BLaER1 (cell line): ENCODE measurements at regions not wholly inside any gene's neighbourhood (a gene's known extent, or its start where the extent isn't known, plus 50 kb on each side); places are given as distances from the start of the nearest gene placed in this dataset.

ENCODE experiments used
- H3K27ac ChIP-seq: shearing (Covaris generic); formaldehyde crosslinking; 2 replicates; pipeline ENCODE4 v1.8.1; 2022
- H3K27me3 ChIP-seq: shearing (Covaris generic); formaldehyde crosslinking; 2 replicates; pipeline ENCODE4 v1.8.1; 2022
- H3K36me3 ChIP-seq: shearing (Covaris generic); formaldehyde crosslinking; 2 replicates; pipeline ENCODE4 v1.8.1; 2022
- H3K4me1 ChIP-seq: shearing (Covaris generic); formaldehyde crosslinking; 2 replicates; pipeline ENCODE4 v1.8.1; 2022
- H3K4me2 ChIP-seq: shearing (Covaris generic); formaldehyde crosslinking; 2 replicates; pipeline ENCODE4 v1.8.1; 2022
- H3K4me3 ChIP-seq: shearing (Covaris generic); formaldehyde crosslinking; 2 replicates; pipeline ENCODE4 v1.8.1; 2022
- H3K9ac ChIP-seq: shearing (Covaris generic); formaldehyde crosslinking; 2 replicates; pipeline ENCODE4 v1.8.1; 2022
- H3K9me3 ChIP-seq: shearing (Covaris generic); formaldehyde crosslinking; 2 replicates; pipeline ENCODE4 v1.8.1; 2022
- H4K20me1 ChIP-seq: shearing (Covaris generic); formaldehyde crosslinking; 2 replicates; pipeline ENCODE4 v1.8.1; 2022
- Cebpa-rat ChIP-seq: shearing (Covaris generic); IDR thresholded peaks from 2 replicates; pipeline ENCODE4 v1.8.1; 2022

DNA sequence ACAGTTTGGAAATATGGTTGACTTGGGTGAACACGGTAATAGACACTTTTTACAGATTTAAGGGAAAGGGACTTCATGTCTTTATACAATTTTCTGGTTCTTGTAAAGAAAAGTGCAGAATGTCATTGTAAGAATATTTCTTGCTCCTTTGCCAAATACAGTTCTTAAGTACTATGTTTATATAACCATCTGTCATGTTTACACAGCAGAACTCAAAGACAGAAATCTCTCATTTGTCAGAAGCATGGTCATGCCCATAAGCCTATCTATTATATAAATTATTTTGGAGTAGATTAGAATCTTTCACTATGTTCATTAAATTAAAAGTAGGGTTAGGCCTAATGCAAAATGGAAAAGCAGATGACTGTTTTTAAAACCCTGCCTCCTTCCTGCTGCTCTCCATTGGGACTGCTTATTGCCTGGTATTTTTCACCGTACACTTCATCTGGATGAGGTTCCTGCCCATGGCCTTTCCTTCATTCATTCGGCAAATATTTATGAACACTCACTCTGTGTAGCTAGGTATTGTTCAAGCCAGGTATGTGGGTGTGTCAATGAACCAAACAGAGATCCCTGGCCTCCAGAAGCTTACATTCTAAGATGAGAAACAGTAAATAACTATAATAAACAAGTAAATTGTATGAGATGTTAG, 558.1 kb downstream of the NR2F1-AS1 start:
- H3K27ac ChIP-seq = no peak overlapping the region
- no peaks in the 10 kb centered on the region for H3K9me3 ChIP-seq
- no peak overlapping the region for H3K4me3 ChIP-seq
- H3K4me2 ChIP-seq = no peak overlapping the region
- H3K4me1 ChIP-seq = no peaks in the 10 kb centered on the region
- H3K9ac ChIP-seq = no peak overlapping the region
- no peaks in the 10 kb centered on the region for H4K20me1 ChIP-seq
- H3K27me3 ChIP-seq = no peaks in the 10 kb centered on the region
- TF ChIP-seq Cebpa-rat = no peak
- no peaks in the 10 kb centered on the region for H3K36me3 ChIP-seq

DNA sequence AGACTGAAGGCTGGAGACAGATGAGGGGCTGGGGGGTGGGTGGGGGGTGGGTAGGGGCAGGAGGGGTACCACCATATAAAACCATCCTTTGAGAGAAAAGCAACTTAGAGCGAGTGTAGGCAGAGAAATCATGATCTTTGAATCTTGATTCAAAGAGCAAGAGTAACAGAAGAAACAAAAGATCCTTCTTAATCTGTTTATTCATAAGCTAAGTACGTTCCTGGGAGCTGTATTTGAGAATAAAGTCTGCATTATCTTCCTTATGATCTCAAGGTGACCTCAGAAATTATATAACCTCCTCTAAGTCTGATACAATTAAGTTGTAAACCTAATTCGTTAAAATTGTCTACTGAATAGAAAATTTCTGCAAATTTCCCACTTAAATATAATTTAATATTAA, 558.8 kb downstream of the NR2F1-AS1 start:
- no peaks in the 10 kb centered on the region for H3K36me3 ChIP-seq
- H3K4me2 ChIP-seq = no peak overlapping the region
- no peaks in the 10 kb centered on the region for H3K9me3 ChIP-seq
- no peak overlapping the region for H3K27ac ChIP-seq
- no peaks in the 10 kb centered on the region for H3K4me1 ChIP-seq
- no peak for TF ChIP-seq Cebpa-rat
- no peaks in the 10 kb centered on the region for H3K27me3 ChIP-seq
- H4K20me1 ChIP-seq = no peaks in the 10 kb centered on the region
- H3K9ac ChIP-seq = no peak overlapping the region
- no peak overlapping the region for H3K4me3 ChIP-seq

DNA sequence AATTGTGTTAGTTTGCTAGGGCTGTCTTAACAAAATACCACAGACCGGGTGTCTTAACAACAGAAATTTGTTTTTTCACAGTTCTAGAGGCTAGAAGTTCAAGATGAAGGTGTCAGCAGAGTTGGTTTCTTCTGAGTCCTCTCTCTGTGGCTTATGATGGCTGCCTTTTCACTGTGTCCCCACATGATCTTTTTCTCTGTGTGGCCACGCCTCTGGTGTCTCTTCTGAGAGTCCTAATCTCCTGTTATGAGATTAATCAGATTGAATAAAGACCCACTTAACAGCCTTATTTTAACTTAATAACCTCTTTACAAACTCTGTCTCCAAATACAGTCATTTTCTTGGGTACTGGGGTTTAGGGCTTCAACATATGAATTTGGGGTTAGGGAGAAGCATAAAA, 561.1 kb downstream of the NR2F1-AS1 start:
- Histone ChIP-seq H3K27ac (no peak overlapping the region), H3K4me2 (no peak overlapping the region), H3K9me3 (no peaks in the 10 kb centered on the region), H3K9ac (no peak overlapping the region), H3K36me3 (no peaks in the 10 kb centered on the region), H4K20me1 (no peaks in the 10 kb centered on the region), H3K4me3 (no peak overlapping the region), H3K27me3 (no peaks in the 10 kb centered on the region), H3K4me1 (no peaks in the 10 kb centered on the region)
- no peak for TF ChIP-seq Cebpa-rat

DNA sequence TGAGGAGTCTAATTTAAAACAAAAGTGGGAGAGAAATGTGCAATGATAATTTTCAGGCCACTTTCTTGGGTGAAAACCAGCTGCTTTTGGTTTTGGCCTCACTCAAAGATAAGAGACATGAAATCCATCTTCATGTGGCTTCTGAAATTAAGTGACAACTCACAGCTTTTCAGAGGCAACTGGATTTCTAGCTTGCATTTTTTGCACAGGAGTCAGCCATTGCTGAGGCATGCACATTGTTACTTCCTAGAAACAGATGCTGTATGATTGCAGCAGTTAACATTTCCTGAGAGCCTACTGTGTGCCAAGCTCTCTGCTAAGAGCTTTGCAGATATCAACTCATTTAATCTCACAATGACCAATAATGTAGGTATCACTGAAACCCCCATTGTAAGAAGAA, 562.6 kb downstream of the NR2F1-AS1 start:
- TF ChIP-seq Cebpa-rat = no peak
- no peaks in the 10 kb centered on the region for H3K27me3 ChIP-seq
- no peak overlapping the region for H3K9ac ChIP-seq
- H3K4me1 ChIP-seq = no peaks in the 10 kb centered on the region
- H4K20me1 ChIP-seq = no peaks in the 10 kb centered on the region
- no peaks in the 10 kb centered on the region for H3K9me3 ChIP-seq
- no peaks in the 10 kb centered on the region for H3K36me3 ChIP-seq
- H3K4me2 ChIP-seq = no peak overlapping the region
- H3K27ac ChIP-seq = no peak overlapping the region
- H3K4me3 ChIP-seq = no peak overlapping the region

DNA sequence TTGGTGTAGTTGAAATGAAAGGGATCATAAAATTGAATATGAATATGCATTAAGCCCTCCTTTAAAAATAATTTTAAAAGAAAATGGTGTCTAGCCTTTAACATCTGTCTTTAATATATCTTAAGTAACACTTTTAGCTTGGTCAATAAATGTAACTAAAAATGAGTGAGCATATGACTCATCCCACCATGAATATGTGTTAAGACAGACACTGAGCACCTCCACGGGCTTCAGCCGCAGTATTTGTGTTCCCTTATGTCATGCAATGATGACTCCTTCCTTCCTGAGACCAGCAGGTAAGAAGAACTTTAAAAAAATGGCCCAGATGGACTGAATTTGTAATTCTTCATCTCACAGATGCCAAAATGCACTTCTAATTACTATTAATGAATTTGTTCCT, 563.2 kb downstream of the NR2F1-AS1 start:
- TF ChIP-seq Cebpa-rat = no peak
- H3K27me3 ChIP-seq = no peaks in the 10 kb centered on the region
- H3K4me3 ChIP-seq = no peak overlapping the region
- H3K36me3 ChIP-seq = no peaks in the 10 kb centered on the region
- no peak overlapping the region for H3K27ac ChIP-seq
- H3K4me2 ChIP-seq = no peak overlapping the region
- H3K9me3 ChIP-seq = no peaks in the 10 kb centered on the region
- H3K4me1 ChIP-seq = no peaks in the 10 kb centered on the region
- no peaks in the 10 kb centered on the region for H4K20me1 ChIP-seq
- H3K9ac ChIP-seq = no peak overlapping the region

DNA sequence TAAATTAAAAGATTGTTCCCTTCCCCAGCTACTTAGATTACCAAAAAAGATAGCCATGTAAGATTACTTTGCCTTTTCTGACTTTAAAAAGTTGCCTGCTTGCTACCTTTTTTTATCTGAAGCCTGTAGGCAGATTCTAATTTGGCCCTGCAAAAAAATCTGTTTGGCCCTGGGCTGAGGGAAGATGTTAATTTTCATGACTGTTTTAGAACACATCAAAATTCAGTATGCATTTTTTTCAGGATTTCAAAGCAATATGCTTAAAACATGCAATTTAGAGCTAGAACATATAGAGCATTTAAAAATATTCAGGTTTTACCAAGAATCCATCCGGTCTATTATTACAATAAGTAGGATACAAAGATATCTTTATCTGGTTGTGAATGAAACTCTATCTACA, 563.6 kb downstream of the NR2F1-AS1 start:
- no peak for TF ChIP-seq Cebpa-rat
- no peak overlapping the region for H3K27ac ChIP-seq
- no peaks in the 10 kb centered on the region for H3K36me3 ChIP-seq
- H4K20me1 ChIP-seq = no peaks in the 10 kb centered on the region
- no peak overlapping the region for H3K4me2 ChIP-seq
- H3K4me3 ChIP-seq = no peak overlapping the region
- H3K4me1 ChIP-seq = no peaks in the 10 kb centered on the region
- H3K9me3 ChIP-seq = no peaks in the 10 kb centered on the region
- no peaks in the 10 kb centered on the region for H3K27me3 ChIP-seq
- H3K9ac ChIP-seq = no peak overlapping the region

DNA sequence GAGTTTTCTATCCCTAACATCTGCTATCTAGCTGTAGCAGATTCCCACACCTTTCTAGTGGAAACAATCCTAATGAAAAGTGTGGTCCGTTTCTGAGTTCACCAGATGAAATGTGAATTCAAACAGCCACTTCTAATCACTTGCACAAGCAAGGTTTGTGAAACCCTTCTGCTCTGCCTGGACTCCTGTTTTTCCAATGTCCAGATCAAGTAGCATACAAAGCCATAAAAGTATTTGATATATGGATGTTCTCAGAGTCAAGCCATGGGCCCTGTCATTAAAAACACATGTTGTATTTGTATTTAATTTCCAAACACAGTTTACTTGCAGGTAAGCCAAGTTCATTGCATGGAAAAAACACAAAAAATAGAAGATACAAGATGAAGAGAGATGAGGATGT, 570.4 kb downstream of the NR2F1-AS1 start:
- no peak overlapping the region for H3K9ac ChIP-seq
- no peaks in the 10 kb centered on the region for H3K36me3 ChIP-seq
- no peak for TF ChIP-seq Cebpa-rat
- H4K20me1 ChIP-seq = no peaks in the 10 kb centered on the region
- H3K27me3 ChIP-seq = no peaks in the 10 kb centered on the region
- H3K4me2 ChIP-seq = no peak overlapping the region
- H3K9me3 ChIP-seq = no peaks in the 10 kb centered on the region
- H3K4me3 ChIP-seq = no peak overlapping the region
- H3K4me1 ChIP-seq = no peaks in the 10 kb centered on the region
- H3K27ac ChIP-seq = no peak overlapping the region

DNA sequence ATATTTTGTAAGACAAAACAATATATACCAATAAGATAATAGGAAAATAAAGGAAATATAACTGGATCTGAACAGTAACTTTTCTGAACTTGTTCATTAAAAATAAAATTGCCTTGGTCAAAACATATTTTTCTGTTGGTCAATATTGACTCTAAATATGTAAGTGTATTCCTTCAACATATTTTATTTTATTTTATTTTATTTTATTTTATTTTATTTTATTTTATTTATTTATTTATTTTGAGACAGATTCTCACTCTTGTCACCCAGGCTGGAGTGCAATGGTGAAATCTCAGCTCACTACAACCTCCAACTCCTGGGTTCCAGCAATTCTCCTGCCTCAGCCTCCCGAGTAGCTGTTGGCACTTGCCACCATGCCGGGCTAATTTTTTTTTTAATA, 571.0 kb downstream of the NR2F1-AS1 start:
- no peak overlapping the region for H3K4me2 ChIP-seq
- H3K4me3 ChIP-seq = no peak overlapping the region
- no peaks in the 10 kb centered on the region for H4K20me1 ChIP-seq
- H3K36me3 ChIP-seq = no peaks in the 10 kb centered on the region
- H3K4me1 ChIP-seq = no peaks in the 10 kb centered on the region
- no peaks in the 10 kb centered on the region for H3K9me3 ChIP-seq
- no peak for TF ChIP-seq Cebpa-rat
- no peak overlapping the region for H3K9ac ChIP-seq
- H3K27ac ChIP-seq = no peak overlapping the region
- no peaks in the 10 kb centered on the region for H3K27me3 ChIP-seq

DNA sequence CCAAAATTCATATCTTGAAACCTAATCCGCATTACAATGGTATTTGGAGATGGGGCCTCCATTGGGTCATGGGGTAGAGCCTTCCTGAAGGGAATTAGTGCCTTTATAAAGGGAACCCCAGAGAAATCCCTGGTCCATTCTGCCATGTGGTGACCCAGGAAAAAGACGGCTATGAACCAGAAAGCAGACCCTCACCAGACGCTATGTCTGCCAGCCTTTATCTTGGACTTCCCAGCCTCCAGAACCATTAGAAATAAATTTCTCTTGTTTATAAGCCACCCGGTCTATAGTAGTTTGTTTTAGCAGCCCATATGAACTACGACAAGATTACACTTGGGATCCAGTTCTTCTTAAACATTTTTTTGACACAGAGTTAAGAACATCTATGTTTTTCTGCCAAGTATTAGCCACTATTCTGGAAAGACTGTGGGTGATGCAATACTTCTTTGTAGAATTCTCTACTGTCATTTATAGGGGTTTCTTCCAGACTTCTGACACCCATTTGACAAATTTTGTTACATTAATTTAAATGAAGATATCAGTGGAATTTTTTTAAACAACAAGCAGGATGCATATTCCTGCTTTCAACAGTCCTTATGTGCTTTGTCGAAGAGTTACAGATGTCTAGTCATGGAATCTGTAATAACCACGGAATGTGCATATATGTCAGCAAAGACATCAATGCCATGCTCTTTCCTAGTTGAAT, 572.4 kb downstream of the NR2F1-AS1 start:
- H3K4me2 ChIP-seq = no peak overlapping the region
- no peak overlapping the region for H3K4me3 ChIP-seq
- H3K9ac ChIP-seq = no peak overlapping the region
- H3K9me3 ChIP-seq = no peaks in the 10 kb centered on the region
- H3K27me3 ChIP-seq = no peaks in the 10 kb centered on the region
- TF ChIP-seq Cebpa-rat = no peak
- H3K36me3 ChIP-seq = no peaks in the 10 kb centered on the region
- H4K20me1 ChIP-seq = no peaks in the 10 kb centered on the region
- no peaks in the 10 kb centered on the region for H3K4me1 ChIP-seq
- H3K27ac ChIP-seq = no peak overlapping the region

DNA sequence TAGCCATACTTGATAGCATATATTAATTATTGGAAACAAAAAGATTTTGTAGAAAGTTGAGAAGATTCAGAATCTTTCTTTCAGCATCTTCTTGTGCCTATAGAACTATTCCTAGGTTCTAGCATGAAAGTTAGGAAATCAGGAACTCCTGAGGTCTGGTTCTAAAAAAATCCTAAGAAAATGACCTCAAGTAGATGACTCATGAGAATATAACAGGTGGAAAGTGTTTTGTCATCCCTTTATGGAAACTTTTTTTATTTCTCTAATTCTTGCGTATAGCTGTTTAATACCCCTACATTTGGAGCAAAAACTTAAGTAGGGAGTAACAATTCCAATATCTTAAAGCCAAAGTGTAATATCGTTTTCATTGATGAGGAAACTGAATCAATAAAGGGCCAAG, 574.1 kb downstream of the NR2F1-AS1 start:
- Histone ChIP-seq H3K27me3 (no peaks in the 10 kb centered on the region), H3K4me1 (no peaks in the 10 kb centered on the region), H3K36me3 (no peaks in the 10 kb centered on the region), H3K4me3 (no peak overlapping the region), H3K9ac (no peak overlapping the region), H3K4me2 (no peak overlapping the region), H4K20me1 (no peaks in the 10 kb centered on the region), H3K27ac (no peak overlapping the region), H3K9me3 (no peaks in the 10 kb centered on the region)
- TF ChIP-seq Cebpa-rat = no peak
